ENCODE measurements at regions not wholly inside any gene's neighbourhood (a gene's known extent, or its start where the extent isn't known, plus 50 kb on each side); places are given as distances from the start of the nearest gene placed in this dataset.

DNA sequence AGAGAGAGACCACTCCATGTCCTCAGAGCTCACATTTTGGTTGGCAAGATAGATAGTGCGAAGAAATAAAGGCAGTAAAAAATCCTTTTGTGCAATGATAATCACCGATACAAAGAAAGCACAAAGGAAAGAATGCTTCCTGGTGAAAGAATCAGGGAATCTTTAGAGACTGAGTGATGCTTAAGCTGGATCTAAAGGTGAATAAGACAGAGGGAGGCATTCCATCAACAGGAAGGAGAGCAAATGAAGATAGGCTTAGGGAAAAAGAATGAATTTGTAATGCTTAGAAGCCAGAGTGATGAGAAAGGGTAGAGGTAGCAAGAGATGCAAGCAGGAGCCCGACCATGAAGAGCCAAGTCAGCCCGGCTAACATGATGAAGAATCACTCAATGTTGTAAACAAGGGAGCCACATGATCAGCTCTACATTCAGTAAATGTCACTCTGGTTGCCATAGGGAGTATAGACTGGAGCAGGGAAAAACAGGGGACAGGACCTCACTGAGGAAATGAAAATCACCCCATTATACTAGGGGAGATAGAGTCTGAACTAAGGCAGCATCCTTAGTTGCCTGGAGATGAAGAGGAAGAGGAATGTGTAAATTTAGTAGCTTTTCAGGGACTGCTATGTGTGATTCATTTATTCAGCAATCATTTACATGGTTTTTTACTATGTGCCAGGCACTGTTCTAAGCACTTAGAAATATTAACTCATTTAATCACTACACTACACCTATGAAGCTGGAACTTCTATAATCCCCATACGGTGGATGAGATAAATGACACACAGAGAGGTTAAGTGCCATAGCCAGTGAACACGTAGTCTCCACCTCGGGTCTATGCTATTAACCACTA, 402.6 kb upstream of the NFIA start:
- no peak for DNase-seq (ENCODE audit: low read depth in 1 of 2, low spot score in 1 of 2)
- H3K4me3 ChIP-seq (replicated peaks; ENCODE audit: insufficient read depth, low read length): no peak overlapping the region
- TF ChIP-seq SPI1 (IDR thresholded peaks at IDR 0.05; ENCODE audit: borderline replicate concordance, low read depth): no peak
- no peak for TF ChIP-seq GABPA (IDR thresholded peaks at IDR 0.05; ENCODE audit: low read depth)
- no peak for TF ChIP-seq REST (IDR thresholded peaks at IDR 0.05; ENCODE audit: insufficient replicate concordance, low read depth)
- TF ChIP-seq POLR2AphosphoS5 (IDR thresholded peaks at IDR 0.05; ENCODE audit: low read depth): no peak
- TF ChIP-seq, protein P1, sequence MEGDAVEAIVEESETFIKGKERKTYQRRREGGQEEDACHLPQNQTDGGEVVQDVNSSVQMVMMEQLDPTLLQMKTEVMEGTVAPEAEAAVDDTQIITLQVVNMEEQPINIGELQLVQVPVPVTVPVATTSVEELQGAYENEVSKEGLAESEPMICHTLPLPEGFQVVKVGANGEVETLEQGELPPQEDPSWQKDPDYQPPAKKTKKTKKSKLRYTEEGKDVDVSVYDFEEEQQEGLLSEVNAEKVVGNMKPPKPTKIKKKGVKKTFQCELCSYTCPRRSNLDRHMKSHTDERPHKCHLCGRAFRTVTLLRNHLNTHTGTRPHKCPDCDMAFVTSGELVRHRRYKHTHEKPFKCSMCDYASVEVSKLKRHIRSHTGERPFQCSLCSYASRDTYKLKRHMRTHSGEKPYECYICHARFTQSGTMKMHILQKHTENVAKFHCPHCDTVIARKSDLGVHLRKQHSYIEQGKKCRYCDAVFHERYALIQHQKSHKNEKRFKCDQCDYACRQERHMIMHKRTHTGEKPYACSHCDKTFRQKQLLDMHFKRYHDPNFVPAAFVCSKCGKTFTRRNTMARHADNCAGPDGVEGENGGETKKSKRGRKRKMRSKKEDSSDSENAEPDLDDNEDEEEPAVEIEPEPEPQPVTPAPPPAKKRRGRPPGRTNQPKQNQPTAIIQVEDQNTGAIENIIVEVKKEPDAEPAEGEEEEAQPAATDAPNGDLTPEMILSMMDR (IDR thresholded peaks at IDR 0.05; ENCODE audit: insufficient read depth, low read length): no peak
- no peak overlapping the region for H3K27ac ChIP-seq (replicated peaks)
- H3K27me3 ChIP-seq (ENCODE audit: insufficient read depth, poor library complexity, severe bottlenecking): no peaks in the 10 kb centered on the region

DNA sequence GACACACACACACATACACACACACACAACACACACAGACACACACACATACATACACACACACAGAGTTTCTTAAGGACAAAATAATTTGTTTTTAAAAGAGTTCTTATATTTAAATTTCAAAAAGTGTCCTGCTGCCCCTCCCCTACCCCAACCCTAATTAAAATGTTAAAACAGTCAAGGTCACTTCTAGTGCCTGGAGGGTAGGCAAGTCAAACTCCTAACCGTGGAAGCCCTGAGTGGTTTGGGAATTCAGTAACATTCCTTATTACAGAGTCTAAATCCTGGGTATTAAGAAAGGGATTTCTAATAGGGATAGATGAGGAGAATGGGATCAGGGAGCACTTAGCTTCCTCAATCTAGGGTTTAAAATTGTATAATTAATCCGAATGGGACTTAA, 403.6 kb upstream of the NFIA start:
- Histone ChIP-seq H3K27ac (replicated peaks) (no peak overlapping the region), H3K27me3 (ENCODE audit: insufficient read depth, poor library complexity, severe bottlenecking) (no peaks in the 10 kb centered on the region), H3K4me3 (replicated peaks; ENCODE audit: insufficient read depth, low read length) (no peak overlapping the region)
- TF ChIP-seq REST (IDR thresholded peaks at IDR 0.05; ENCODE audit: insufficient replicate concordance, low read depth) (no peak), GABPA (IDR thresholded peaks at IDR 0.05; ENCODE audit: low read depth) (no peak), SPI1 (IDR thresholded peaks at IDR 0.05; ENCODE audit: borderline replicate concordance, low read depth) (no peak), POLR2AphosphoS5 (IDR thresholded peaks at IDR 0.05; ENCODE audit: low read depth) (no peak)
- TF ChIP-seq, protein P1 (IDR thresholded peaks at IDR 0.05; ENCODE audit: insufficient read depth, low read length): no peak
- no peak for DNase-seq (ENCODE audit: low read depth in 1 of 2, low spot score in 1 of 2)

DNA sequence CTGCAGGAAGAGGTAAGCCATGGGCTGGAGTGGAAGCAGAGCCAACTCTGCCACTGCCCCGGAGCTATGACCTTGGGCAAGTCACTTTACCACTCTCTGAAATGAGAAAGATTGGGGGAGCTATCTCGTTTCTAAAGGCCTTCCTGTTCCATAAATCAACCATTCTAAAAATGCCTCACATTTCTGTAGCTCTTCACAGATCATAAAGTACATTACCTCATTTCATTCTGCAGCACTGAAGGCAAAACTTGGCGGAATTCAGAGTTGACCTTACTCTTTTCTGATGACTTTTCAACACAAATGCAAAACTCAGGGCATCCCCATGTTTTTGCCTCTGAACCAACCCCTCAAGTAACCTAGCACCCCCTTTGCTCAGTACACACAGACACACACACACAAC, 404.0 kb upstream of the NFIA start:
- no peak for TF ChIP-seq REST (IDR thresholded peaks at IDR 0.05; ENCODE audit: insufficient replicate concordance, low read depth)
- TF ChIP-seq, protein P1 (IDR thresholded peaks at IDR 0.05; ENCODE audit: insufficient read depth, low read length): no peak
- no peak for TF ChIP-seq GABPA (IDR thresholded peaks at IDR 0.05; ENCODE audit: low read depth)
- no peak for DNase-seq (ENCODE audit: low read depth in 1 of 2, low spot score in 1 of 2)
- H3K27ac ChIP-seq (replicated peaks): no peak overlapping the region
- no peaks in the 10 kb centered on the region for H3K27me3 ChIP-seq (ENCODE audit: insufficient read depth, poor library complexity, severe bottlenecking)
- no peak overlapping the region for H3K4me3 ChIP-seq (replicated peaks; ENCODE audit: insufficient read depth, low read length)

All from HL-60 (cell line).